HG03378 (cell line): ENCODE measurements at regions not wholly inside any gene's neighbourhood (a gene's known extent, or its start where the extent isn't known, plus 50 kb on each side); places are given as distances from the start of the nearest gene placed in this dataset.
"Not testable (repeated sequence)": the region's sequence is repeated elsewhere in the genome, so short reads cannot be mapped to it uniquely, and the experiment has no call there.

Source experiments
- ATAC-seq: cut with Tn5 transposase; IDR thresholded peaks from one replicate; pipeline ENCODE4 v1.9.1; 2021; ENCODE audit warnings: mild to moderate bottlenecking, moderate library complexity; ENCODE audit not compliant: unreplicated experiment

GRCh38 chr12:46628176-46628575, 197.6 kb downstream of the SLC38A4 start:
- ATAC-seq, result no peak

- no peak for ATAC-seq
Observed at GRCh38 chr12:46627686-46628085, 198.1 kb downstream of the SLC38A4 start.

GRCh38 chr12:46619474-46619873, 206.3 kb downstream of the SLC38A4 start:
- not testable (repeated sequence) for ATAC-seq

- ATAC-seq, result not testable (repeated sequence)
Observed at GRCh38 chr12:46617737-46618136, 208.1 kb downstream of the SLC38A4 start.

- no peak for ATAC-seq
Observed at GRCh38 chr12:46617167-46617566, 208.6 kb downstream of the SLC38A4 start.

GRCh38 chr12:46610754-46611153, 215.0 kb downstream of the SLC38A4 start:
- no peak for ATAC-seq

GRCh38 chr12:46609674-46610073, 216.1 kb downstream of the SLC38A4 start:
- ATAC-seq, result no peak

GRCh38 chr12:46609273-46609623, 216.5 kb downstream of the SLC38A4 start:
- ATAC-seq, result peak; percentile 53

GRCh38 chr12:46608431-46609272, 217.1 kb downstream of the SLC38A4 start:
- no peak for ATAC-seq

GRCh38 chr12:46604684-46605083, 221.1 kb downstream of the SLC38A4 start:
- ATAC-seq, result no peak

GRCh38 chr12:46603776-46604456, 221.9 kb downstream of the SLC38A4 start:
- ATAC-seq, result no peak

GRCh38 chr12:46602474-46602873, 223.3 kb downstream of the SLC38A4 start:
- no peak for ATAC-seq

GRCh38 chr12:46590991-46591703, 218.6 kb upstream of the SLC38A2 start:
- ATAC-seq, result no peak

GRCh38 chr12:46585854-46586621, 213.5 kb upstream of the SLC38A2 start:
- ATAC-seq, result no peak

- not testable (repeated sequence) for ATAC-seq
Observed at GRCh38 chr12:46584098-46584497, 211.5 kb upstream of the SLC38A2 start.

GRCh38 chr12:46581990-46582389, 209.4 kb upstream of the SLC38A2 start:
- not testable (repeated sequence) for ATAC-seq

- no peak for ATAC-seq
Observed at GRCh38 chr12:46580445-46580844, 207.9 kb upstream of the SLC38A2 start.

GRCh38 chr12:46579474-46579873, 206.9 kb upstream of the SLC38A2 start:
- no peak for ATAC-seq

GRCh38 chr12:46578190-46578982, 205.8 kb upstream of the SLC38A2 start:
- ATAC-seq, result no peak
